Skeletal muscle satellite cell (primary cell): ENCODE measurements at regions not wholly inside any gene's neighbourhood (a gene's known extent, or its start where the extent isn't known, plus 50 kb on each side); places are given as distances from the start of the nearest gene placed in this dataset.

Experiments used
- H3K27me3 ChIP-seq: 2 replicates; pipeline ENCODE4 v1.7.0; 2013; ENCODE audit warnings: low read length; ENCODE audit not compliant: control insufficient read depth, insufficient read depth
- H3K36me3 ChIP-seq: 2 replicates; pipeline ENCODE4 v1.7.0; 2013; ENCODE audit warnings: mild to moderate bottlenecking, control low read depth, low read length; ENCODE audit not compliant: insufficient read depth
- H3K4me1 ChIP-seq: 2 replicates; pipeline ENCODE4 v1.7.0; 2013; ENCODE audit warnings: low read length; ENCODE audit not compliant: control insufficient read depth, insufficient read depth
- H3K4me2 ChIP-seq: 2 replicates; pipeline ENCODE4 v1.7.0; 2013; ENCODE audit warnings: mild to moderate bottlenecking, low read length
- H3K4me3 ChIP-seq: 2 replicates; pipeline ENCODE4 v1.7.0; 2013; ENCODE audit warnings: low read length
- H3K9ac ChIP-seq: 2 replicates; pipeline ENCODE4 v1.7.0; 2013; ENCODE audit warnings: mild to moderate bottlenecking, low read depth, low read length, moderate library complexity
- H3K9me3 ChIP-seq: replicated peaks from 2 replicates; pipeline ENCODE4 v1.7.0; 2013; ENCODE audit warnings: mild to moderate bottlenecking, control low read depth, low read length

GRCh38 chr6:142612956-142613355 is 311.1 kb downstream of the ADGRG6 start:
- no peaks in the 10 kb centered on the region for H3K36me3 ChIP-seq
- no peak overlapping the region for H3K4me3 ChIP-seq
- no peaks in the 10 kb centered on the region for H3K4me1 ChIP-seq
- H3K9me3 ChIP-seq: no peaks in the 10 kb centered on the region
- H3K4me2 ChIP-seq: no peak overlapping the region
- peaks cover 11% of the 10 kb centered on the region for H3K27me3 ChIP-seq
- no peak overlapping the region for H3K9ac ChIP-seq

GRCh38 chr6:142613981-142614380 is 312.2 kb downstream of the ADGRG6 start:
- Histone ChIP-seq H3K9me3 (no peaks in the 10 kb centered on the region), H3K27me3 (peaks cover 8% of the 10 kb centered on the region), H3K36me3 (no peaks in the 10 kb centered on the region), H3K4me3 (no peak overlapping the region), H3K9ac (no peak overlapping the region), H3K4me2 (no peak overlapping the region), H3K4me1 (no peaks in the 10 kb centered on the region)

- H3K4me3 ChIP-seq: no peak overlapping the region
- H3K4me2 ChIP-seq: no peak overlapping the region
- no peak overlapping the region for H3K9ac ChIP-seq
- no peaks in the 10 kb centered on the region for H3K9me3 ChIP-seq
- peaks cover 8% of the 10 kb centered on the region for H3K27me3 ChIP-seq
- no peaks in the 10 kb centered on the region for H3K36me3 ChIP-seq
- no peaks in the 10 kb centered on the region for H3K4me1 ChIP-seq
Observed at GRCh38 chr6:142617158-142617557, 315.4 kb downstream of the ADGRG6 start.

GRCh38 chr6:142621822-142622221 is 320.0 kb downstream of the ADGRG6 start:
- H3K9ac ChIP-seq: no peak overlapping the region
- H3K27me3 ChIP-seq: peaks cover 2% of the 10 kb centered on the region
- no peak overlapping the region for H3K4me3 ChIP-seq
- H3K9me3 ChIP-seq: no peaks in the 10 kb centered on the region
- H3K4me2 ChIP-seq: no peak overlapping the region
- H3K4me1 ChIP-seq: no peaks in the 10 kb centered on the region
- H3K36me3 ChIP-seq: no peaks in the 10 kb centered on the region

- H3K27me3 ChIP-seq: no peaks in the 10 kb centered on the region
- H3K4me3 ChIP-seq: no peak overlapping the region
- H3K9ac ChIP-seq: no peak overlapping the region
- H3K9me3 ChIP-seq: no peaks in the 10 kb centered on the region
- H3K36me3 ChIP-seq: no peaks in the 10 kb centered on the region
- no peaks in the 10 kb centered on the region for H3K4me1 ChIP-seq
- H3K4me2 ChIP-seq: no peak overlapping the region
Observed at GRCh38 chr6:142624978-142625715, 319.8 kb downstream of the HIVEP2 start.

GRCh38 chr6:142627474-142627873 is 317.5 kb downstream of the HIVEP2 start:
- Histone ChIP-seq H3K9ac (no peak overlapping the region), H3K4me3 (no peak overlapping the region), H3K9me3 (no peaks in the 10 kb centered on the region), H3K4me1 (no peaks in the 10 kb centered on the region), H3K4me2 (no peak overlapping the region), H3K36me3 (no peaks in the 10 kb centered on the region), H3K27me3 (no peaks in the 10 kb centered on the region)

- no peaks in the 10 kb centered on the region for H3K27me3 ChIP-seq
- no peaks in the 10 kb centered on the region for H3K4me1 ChIP-seq
- H3K9ac ChIP-seq: no peak overlapping the region
- no peaks in the 10 kb centered on the region for H3K9me3 ChIP-seq
- H3K36me3 ChIP-seq: no peaks in the 10 kb centered on the region
- no peak overlapping the region for H3K4me2 ChIP-seq
- H3K4me3 ChIP-seq: no peak overlapping the region
Observed at GRCh38 chr6:142631517-142632385, 313.2 kb downstream of the HIVEP2 start.

- Histone ChIP-seq H3K4me2 (no peak overlapping the region), H3K4me1 (no peaks in the 10 kb centered on the region), H3K9ac (no peak overlapping the region), H3K27me3 (no peaks in the 10 kb centered on the region), H3K36me3 (no peaks in the 10 kb centered on the region), H3K4me3 (no peak overlapping the region), H3K9me3 (no peaks in the 10 kb centered on the region)
Observed at GRCh38 chr6:142633317-142633716, 311.7 kb downstream of the HIVEP2 start.

GRCh38 chr6:142635130-142635529 is 309.8 kb downstream of the HIVEP2 start:
- no peak overlapping the region for H3K4me3 ChIP-seq
- H3K4me2 ChIP-seq: no peak overlapping the region
- H3K9ac ChIP-seq: no peak overlapping the region
- no peaks in the 10 kb centered on the region for H3K4me1 ChIP-seq
- no peaks in the 10 kb centered on the region for H3K9me3 ChIP-seq
- H3K36me3 ChIP-seq: no peaks in the 10 kb centered on the region
- H3K27me3 ChIP-seq: no peaks in the 10 kb centered on the region

GRCh38 chr6:142637624-142638351 is 307.2 kb downstream of the HIVEP2 start:
- no peak overlapping the region for H3K4me2 ChIP-seq
- no peaks in the 10 kb centered on the region for H3K9me3 ChIP-seq
- H3K36me3 ChIP-seq: no peaks in the 10 kb centered on the region
- no peaks in the 10 kb centered on the region for H3K4me1 ChIP-seq
- no peak overlapping the region for H3K9ac ChIP-seq
- no peak overlapping the region for H3K4me3 ChIP-seq
- no peaks in the 10 kb centered on the region for H3K27me3 ChIP-seq

- H3K4me3 ChIP-seq: no peak overlapping the region
- H3K4me1 ChIP-seq: no peaks in the 10 kb centered on the region
- no peak overlapping the region for H3K4me2 ChIP-seq
- no peaks in the 10 kb centered on the region for H3K9me3 ChIP-seq
- peaks cover 8% of the 10 kb centered on the region for H3K27me3 ChIP-seq
- H3K36me3 ChIP-seq: no peaks in the 10 kb centered on the region
- H3K9ac ChIP-seq: no peak overlapping the region
Observed at GRCh38 chr6:142642651-142643050, 302.3 kb downstream of the HIVEP2 start.
